ENCODE measurements at regions not wholly inside any gene's neighbourhood (a gene's known extent, or its start where the extent isn't known, plus 50 kb on each side); places are given as distances from the start of the nearest gene placed in this dataset.

GRCh38 chr7:89777499-89777898 is 376.8 kb upstream of the STEAP1 start:
- TF ChIP-seq POLR2AphosphoS5 (IDR thresholded peaks at IDR 0.05; ENCODE audit: low read depth, low read length) (no peak), POLR2A (IDR thresholded peaks at IDR 0.05; ENCODE audit: low read depth, low read length) (no peak)

Measured in GM12892 (cell line).